DMS153 treated with DMSO at 0.1 percent for 48 hours (cell line): ENCODE measurements at regions not wholly inside any gene's neighbourhood (a gene's known extent, or its start where the extent isn't known, plus 50 kb on each side); places are given as distances from the start of the nearest gene placed in this dataset.
"Not testable (repeated sequence)": the region's sequence is repeated elsewhere in the genome, so short reads cannot be mapped to it uniquely, and the experiment has no call there.

Experiments
- DNase-seq: peaks from one replicate; lab custom pipeline; 2025; ENCODE audit not compliant: unreplicated experiment; lab: John Stamatoyannopoulos, UW

- no peak for DNase-seq
Observed at GRCh38 chr2:239866778-239867177, 158.4 kb downstream of the NDUFA10 start.

GRCh38 chr2:239866350-239866749 lies 158.8 kb downstream of the NDUFA10 start:
- no peak for DNase-seq

GRCh38 chr2:239865856-239866255 lies 159.3 kb downstream of the NDUFA10 start:
- DNase-seq = not testable (repeated sequence)

GRCh38 chr2:239865059-239865639 lies 160.0 kb downstream of the NDUFA10 start:
- DNase-seq = no peak

GRCh38 chr2:239864247-239865058 lies 160.7 kb downstream of the NDUFA10 start:
- DNase-seq = no peak

GRCh38 chr2:239862613-239863012 lies 162.5 kb downstream of the NDUFA10 start:
- no peak for DNase-seq

- DNase-seq = no peak
Observed at GRCh38 chr2:239858179-239858578, 167.0 kb downstream of the NDUFA10 start.

GRCh38 chr2:239857591-239857990 lies 167.6 kb downstream of the NDUFA10 start:
- no peak for DNase-seq

GRCh38 chr2:239856620-239857285 lies 168.4 kb downstream of the NDUFA10 start:
- no peak for DNase-seq

GRCh38 chr2:239855863-239856587 lies 169.1 kb downstream of the NDUFA10 start:
- no peak for DNase-seq

GRCh38 chr2:239854596-239854995 lies 170.5 kb downstream of the NDUFA10 start:
- DNase-seq = no peak

GRCh38 chr2:239853706-239854327 lies 171.3 kb downstream of the NDUFA10 start:
- no peak for DNase-seq

- no peak for DNase-seq
Observed at GRCh38 chr2:239853121-239853520, 172.0 kb downstream of the NDUFA10 start.

- DNase-seq = no peak
Observed at GRCh38 chr2:239852272-239852671, 172.9 kb downstream of the NDUFA10 start.

GRCh38 chr2:239846789-239847676 lies 178.1 kb downstream of the NDUFA10 start:
- DNase-seq = no peak

GRCh38 chr2:239845968-239846367 lies 179.2 kb downstream of the NDUFA10 start:
- DNase-seq = no peak

GRCh38 chr2:239839306-239839705 lies 185.8 kb downstream of the NDUFA10 start:
- DNase-seq = no peak

GRCh38 chr2:239836021-239836765 lies 188.9 kb downstream of the NDUFA10 start:
- DNase-seq = no peak

GRCh38 chr2:239835056-239835455 lies 190.1 kb downstream of the NDUFA10 start:
- DNase-seq = no peak
